Stimulated activated CD4-positive, alpha-beta T cell treated with anti-CD3 and anti-CD28 coated beads, TNF-alpha, amount 100 ng/mL, for 4 hours (primary cell): ENCODE measurements at regions not wholly inside any gene's neighbourhood (a gene's known extent, or its start where the extent isn't known, plus 50 kb on each side); places are given as distances from the start of the nearest gene placed in this dataset.

Experiments
- DNase-seq, 3 experiments: peaks; one replicate each; pipeline ENCODE4 v3.0.0-alpha.2; 2020; ENCODE audit warnings: low read depth in 3 of 3

- no peak for DNase-seq
Observed at GRCh38 chr18:39549144-39549543, 1983.5 kb upstream of the CELF4 start.

GRCh38 chr18:39531659-39532058, 1966.1 kb upstream of the CELF4 start:
- DNase-seq: no peak

GRCh38 chr18:39529358-39529757, 1963.8 kb upstream of the CELF4 start:
- no peak for DNase-seq

GRCh38 chr18:39527465-39527864, 1961.9 kb upstream of the CELF4 start:
- no peak for DNase-seq

GRCh38 chr18:39524370-39524769, 1958.8 kb upstream of the CELF4 start:
- no peak for DNase-seq

GRCh38 chr18:39523281-39523680, 1957.7 kb upstream of the CELF4 start:
- DNase-seq: no peak

GRCh38 chr18:39521164-39521563, 1955.6 kb upstream of the CELF4 start:
- DNase-seq: no peak

GRCh38 chr18:39519741-39520140, 1954.1 kb upstream of the CELF4 start:
- DNase-seq: no peak

GRCh38 chr18:39515299-39515698, 1949.7 kb upstream of the CELF4 start:
- DNase-seq: no peak

GRCh38 chr18:39513186-39513585, 1947.6 kb upstream of the CELF4 start:
- DNase-seq: no peak

- DNase-seq: no peak
Observed at GRCh38 chr18:39506581-39507330, 1941.2 kb upstream of the CELF4 start.

- no peak for DNase-seq
Observed at GRCh38 chr18:39500306-39500705, 1934.7 kb upstream of the CELF4 start.

GRCh38 chr18:39497821-39498220, 1932.2 kb upstream of the CELF4 start:
- DNase-seq: no peak

- no peak for DNase-seq
Observed at GRCh38 chr18:39496986-39497385, 1931.4 kb upstream of the CELF4 start.

GRCh38 chr18:39494211-39494896, 1928.8 kb upstream of the CELF4 start:
- no peak for DNase-seq

- no peak for DNase-seq
Observed at GRCh38 chr18:39491408-39491807, 1925.8 kb upstream of the CELF4 start.

- no peak for DNase-seq
Observed at GRCh38 chr18:39489431-39489830, 1923.8 kb upstream of the CELF4 start.

GRCh38 chr18:39487932-39488331, 1922.3 kb upstream of the CELF4 start:
- no peak for DNase-seq

- no peak for DNase-seq
Observed at GRCh38 chr18:39486268-39486667, 1920.7 kb upstream of the CELF4 start.

GRCh38 chr18:39485696-39486095, 1920.1 kb upstream of the CELF4 start:
- no peak for DNase-seq

GRCh38 chr18:39481281-39481680, 1915.7 kb upstream of the CELF4 start:
- no peak for DNase-seq

GRCh38 chr18:39480494-39481195, 1915.0 kb upstream of the CELF4 start:
- no peak for DNase-seq

- no peak for DNase-seq
Observed at GRCh38 chr18:39464006-39464405, 1898.4 kb upstream of the CELF4 start.
